HG03039 (cell line): ENCODE measurements at regions not wholly inside any gene's neighbourhood (a gene's known extent, or its start where the extent isn't known, plus 50 kb on each side); places are given as distances from the start of the nearest gene placed in this dataset.
"Not testable (repeated sequence)": the region's sequence is repeated elsewhere in the genome, so short reads cannot be mapped to it uniquely, and the experiment has no call there.

Experiments used
- ATAC-seq: cut with Tn5 transposase; IDR thresholded peaks from one replicate; pipeline ENCODE4 v1.9.1; 2021; ENCODE audit warnings: mild to moderate bottlenecking, moderate library complexity; ENCODE audit not compliant: unreplicated experiment

DNA sequence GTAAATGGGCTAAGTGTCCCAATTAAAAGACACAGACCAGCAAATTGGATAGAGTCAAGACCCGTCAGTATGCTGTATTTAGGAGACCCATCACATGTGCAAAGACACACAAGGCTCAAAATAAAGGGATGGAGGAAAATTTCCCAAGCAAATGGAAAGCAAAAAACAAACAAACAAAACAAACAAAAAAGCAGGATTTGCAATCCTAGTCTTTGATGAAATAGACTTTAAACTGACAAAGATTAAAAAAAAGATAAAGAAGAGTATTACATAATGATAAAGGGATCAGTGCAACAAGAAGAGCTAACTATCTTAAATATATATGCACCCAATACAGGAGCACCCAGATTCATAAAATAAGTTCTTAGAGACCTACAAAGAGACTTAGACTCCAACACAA is 429.6 kb downstream of the MAT2B start:
- not testable (repeated sequence) for ATAC-seq

DNA sequence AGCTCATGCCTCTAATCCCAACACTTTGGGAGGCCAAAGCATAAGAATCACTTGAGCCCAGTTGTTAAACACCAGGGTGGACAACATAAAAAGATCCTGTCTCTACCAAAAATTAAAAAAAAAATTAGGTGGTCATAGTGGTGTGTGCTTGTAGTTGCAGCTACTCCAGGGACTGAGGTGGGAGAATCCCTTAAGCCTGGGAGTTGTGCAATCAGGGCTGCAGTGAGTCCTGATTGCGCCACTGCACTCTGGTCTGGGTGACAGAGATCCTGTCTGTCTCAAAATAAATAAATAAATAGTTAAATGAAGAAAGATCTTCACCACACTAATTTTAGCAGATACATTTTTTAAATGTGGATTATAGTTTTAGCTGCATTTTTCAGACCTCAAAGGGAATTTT is 433.2 kb downstream of the MAT2B start:
- no peak for ATAC-seq

- ATAC-seq, result no peak
Measured at GRCh38 chr5:163941079-163941478, 435.7 kb downstream of the MAT2B start.

DNA sequence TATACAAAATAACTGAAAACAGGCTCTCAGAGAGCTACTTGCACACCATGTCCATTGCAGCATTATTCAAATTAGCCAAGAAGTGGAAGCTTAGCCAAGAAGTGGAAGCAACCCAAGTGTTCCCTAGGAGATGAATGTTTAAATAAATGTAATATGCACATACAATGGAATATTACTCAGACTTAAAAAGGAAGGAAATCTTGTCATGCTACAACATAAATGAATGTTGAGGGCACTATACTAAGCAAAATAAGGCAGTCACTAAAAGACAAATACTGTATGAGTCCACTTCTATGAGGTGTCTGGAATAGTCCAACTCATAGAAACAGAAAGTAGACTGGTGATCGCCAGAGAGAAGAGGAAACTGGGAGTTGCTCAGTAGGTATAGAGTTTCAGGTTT is 438.1 kb downstream of the MAT2B start:
- no peak for ATAC-seq

DNA sequence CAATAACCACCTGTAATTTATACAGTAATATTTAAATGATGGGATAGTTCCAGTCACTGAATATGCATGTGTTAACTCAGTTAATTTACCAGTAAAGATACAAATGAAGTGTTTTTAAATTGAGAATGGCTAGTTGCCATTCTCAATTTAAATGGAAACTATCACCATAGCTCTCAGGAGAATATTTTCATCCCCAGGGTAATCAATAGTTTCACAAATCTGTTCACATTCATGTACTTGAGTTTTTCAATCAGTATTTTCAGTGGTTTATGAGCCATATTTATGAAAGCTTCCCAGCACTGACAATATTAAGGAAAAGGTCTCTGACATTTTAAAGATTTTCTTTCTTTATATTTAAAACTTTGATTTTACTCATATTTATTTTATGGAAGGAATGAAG is 439.3 kb downstream of the MAT2B start:
- no peak for ATAC-seq

- ATAC-seq, result no peak
Measured at GRCh38 chr5:163947848-163948666, 442.6 kb downstream of the MAT2B start.

GRCh38 chr5:163950248-163950647 is 444.8 kb downstream of the MAT2B start:
- no peak for ATAC-seq

- no peak for ATAC-seq
Measured at GRCh38 chr5:163951069-163951468, 445.6 kb downstream of the MAT2B start.

DNA sequence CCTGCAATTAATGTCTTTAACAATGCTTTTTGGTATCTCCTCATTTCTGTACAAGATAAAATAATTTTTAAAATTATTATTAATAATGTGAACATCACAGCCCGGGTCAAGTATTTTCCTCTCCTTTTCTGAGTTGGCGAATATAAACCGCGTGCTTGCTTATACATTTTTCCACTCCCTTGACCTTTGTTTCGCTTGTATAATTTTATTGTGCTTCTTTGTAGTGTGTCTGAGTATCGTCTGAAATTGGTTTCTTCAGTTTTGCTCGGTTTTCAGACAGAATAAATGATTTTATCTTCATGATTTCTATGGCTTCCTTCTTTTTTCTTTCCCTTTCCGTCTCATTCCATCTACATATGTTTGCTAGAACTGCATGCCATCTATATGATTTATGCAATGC is 448.5 kb downstream of the MAT2B start:
- ATAC-seq, result no peak

DNA sequence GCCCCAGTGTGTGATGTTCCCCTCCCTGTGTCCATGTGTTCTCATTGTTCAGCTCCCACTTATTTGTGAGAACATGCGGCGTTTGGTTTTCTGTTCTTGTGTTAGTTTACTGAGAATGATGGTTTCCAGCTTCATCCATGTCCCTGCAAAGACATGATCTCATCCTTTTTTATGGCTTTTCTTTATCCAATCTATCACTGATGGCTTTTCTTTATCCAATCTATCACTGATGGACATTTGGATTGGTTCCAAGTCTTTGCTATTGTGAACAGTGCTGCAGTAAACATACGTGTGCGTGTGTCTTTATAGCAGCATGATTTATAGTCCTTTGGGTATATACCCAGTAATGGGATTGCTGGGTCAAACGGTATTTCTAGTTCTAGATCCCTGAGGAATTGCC is 455.8 kb downstream of the MAT2B start:
- ATAC-seq, result not testable (repeated sequence)

DNA sequence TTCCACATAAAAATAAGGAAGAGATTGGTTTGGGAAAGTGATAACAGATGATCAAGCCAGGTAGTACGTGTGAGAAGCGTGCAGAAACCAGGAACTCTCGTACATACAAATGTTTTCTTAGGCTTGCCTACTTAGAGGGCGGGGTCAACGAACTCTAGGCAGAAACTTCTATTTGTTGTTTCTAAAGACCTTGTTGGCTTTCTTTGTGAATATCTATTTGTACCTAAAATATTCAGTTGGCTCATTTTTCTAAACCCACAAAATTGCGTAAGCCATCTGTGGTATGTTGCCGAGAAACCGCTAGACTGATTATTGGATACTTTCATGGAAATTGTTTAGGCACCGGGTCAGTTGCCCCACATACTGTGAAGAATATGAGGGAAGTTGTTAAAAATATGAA is 458.5 kb downstream of the MAT2B start:
- no peak for ATAC-seq

DNA sequence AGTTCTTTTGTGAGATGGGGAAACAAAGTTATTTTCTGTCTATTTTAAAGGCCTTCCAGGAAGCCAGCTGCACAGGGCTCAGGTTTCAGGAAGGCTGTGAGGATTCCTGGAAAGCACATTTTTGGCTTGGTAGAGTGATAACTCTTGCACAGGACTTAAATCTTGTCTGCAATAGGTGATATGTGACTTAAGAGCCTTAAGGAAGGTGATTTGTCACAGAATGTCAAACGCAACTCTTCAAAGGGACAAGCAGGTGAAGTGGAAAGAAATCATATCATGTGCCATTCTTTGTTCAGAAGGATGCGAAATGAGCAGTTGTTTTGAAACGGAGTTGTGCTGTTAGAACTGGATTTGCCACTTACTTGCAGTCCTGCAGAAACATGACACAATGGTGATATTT is 459.3 kb downstream of the MAT2B start:
- no peak for ATAC-seq

GRCh38 chr5:163967268-163967667 is 461.8 kb downstream of the MAT2B start:
- ATAC-seq, result no peak

DNA sequence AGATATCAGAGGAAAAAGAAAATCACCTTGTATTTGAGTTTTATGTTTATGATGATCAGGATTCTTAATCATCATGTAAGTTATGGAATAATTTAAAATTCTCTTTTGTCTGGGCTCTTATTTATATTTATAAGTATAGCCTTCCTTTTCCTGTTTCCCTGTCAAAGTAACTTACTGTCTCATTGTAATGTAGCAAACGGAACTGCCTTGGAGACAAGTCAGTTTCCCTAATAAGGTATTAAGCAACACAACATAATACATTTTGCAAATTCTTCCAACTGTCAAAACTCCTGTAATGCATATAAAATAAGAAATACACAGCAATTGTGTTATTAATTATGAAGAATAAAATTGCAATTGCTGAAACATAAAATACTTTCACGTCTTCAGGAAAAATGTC is 463.2 kb downstream of the MAT2B start:
- ATAC-seq, result no peak

GRCh38 chr5:163976696-163977095 is 471.3 kb downstream of the MAT2B start:
- ATAC-seq, result no peak

DNA sequence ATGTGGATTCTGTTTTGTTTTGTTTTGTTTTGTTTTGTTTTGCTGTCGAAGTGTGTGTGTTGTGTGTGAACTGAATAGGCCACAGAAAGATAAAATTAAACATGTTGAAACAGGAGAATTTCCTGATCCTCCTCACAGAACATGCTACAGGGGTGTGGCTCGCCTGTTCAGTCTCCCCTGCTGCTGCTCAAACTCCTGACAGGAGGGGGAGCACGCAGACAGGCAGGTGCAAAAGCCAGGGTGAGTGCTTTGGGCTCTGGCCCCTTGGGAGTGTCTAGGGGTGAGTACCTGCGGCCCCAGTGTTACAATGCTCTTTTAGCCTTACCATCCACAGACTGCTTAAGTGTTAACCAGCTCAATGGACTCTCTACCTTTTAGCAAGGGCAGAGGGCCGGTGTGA is 473.5 kb downstream of the MAT2B start:
- ATAC-seq, result no peak

GRCh38 chr5:163988566-163988965 is 483.1 kb downstream of the MAT2B start:
- no peak for ATAC-seq

- no peak for ATAC-seq
Measured at GRCh38 chr5:163993126-163993525, 487.7 kb downstream of the MAT2B start.

DNA sequence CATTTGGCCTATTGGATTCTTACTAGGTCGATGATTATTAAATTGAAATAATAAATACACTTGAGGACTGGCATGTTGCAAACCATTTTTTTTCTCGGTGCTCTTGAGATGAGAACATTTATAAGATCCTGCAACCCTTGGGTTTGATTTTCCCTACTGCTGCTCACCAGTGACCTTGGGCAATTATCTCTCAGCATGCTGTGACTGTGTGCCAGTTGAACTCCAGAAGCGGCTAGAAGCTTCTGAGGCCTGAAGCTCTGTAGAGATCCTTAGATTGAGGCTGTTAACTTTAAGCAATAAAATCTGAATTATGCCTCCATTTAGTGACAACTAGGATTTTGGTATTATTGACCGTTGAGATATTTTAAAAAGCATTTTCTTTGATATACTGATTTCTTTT is 489.8 kb downstream of the MAT2B start:
- no peak for ATAC-seq

DNA sequence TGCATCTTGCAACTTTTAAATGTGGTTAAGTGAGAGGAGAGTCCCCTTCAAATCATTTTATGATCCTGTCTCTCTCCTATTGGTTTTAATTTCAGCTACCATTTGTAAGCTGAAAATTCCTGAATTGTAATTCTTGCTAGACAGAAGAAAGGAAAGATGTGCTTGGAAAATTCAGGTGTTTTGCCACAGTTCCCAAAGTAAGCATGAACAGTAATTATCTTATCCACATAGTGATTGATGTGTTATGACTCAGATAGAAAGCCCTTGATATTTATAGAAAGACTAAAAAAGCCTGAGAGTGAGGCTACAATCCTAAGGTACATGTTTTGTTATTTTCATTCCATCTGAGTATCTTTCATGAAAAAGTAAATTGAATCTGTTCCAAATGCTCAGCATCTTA is 492.5 kb downstream of the MAT2B start:
- no peak for ATAC-seq

DNA sequence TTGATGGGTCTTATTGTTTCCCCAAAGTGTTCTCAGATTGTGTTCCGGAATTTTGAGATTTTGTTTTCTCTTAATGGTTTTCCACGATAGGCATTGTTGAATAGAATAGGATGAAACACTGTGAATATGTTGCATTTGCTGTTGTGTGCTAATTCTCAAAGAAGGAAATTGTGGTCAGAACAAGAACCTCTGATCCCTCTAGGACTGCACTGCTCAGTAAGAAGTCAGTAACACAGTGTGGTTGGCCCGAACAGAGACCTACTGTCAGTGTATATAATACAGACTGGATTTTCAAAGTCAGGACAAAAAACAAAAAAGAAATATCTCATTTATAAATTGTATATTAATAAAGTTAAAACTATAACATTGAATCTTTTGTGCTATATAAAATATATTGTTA is 494.8 kb downstream of the MAT2B start:
- ATAC-seq, result no peak

GRCh38 chr5:164000819-164001218 is 495.4 kb downstream of the MAT2B start:
- no peak for ATAC-seq

DNA sequence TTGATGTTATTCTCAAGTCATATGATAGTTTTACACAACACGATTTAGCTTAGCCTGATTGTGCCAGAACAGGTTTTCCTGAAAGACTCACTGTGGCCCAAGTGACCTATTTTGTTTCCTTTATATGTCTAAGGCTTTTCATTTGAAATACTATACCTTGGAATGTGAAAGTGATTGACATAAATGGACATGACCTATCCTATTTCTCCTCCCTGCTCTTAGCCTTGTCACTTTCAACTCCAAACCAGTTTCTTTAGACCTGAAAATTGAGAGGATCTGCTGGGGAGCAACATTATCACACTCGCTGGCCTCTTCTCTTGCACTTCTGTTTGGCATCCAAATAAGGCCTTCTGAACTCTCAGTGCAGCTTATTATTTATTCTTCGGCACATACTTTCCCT is 496.8 kb downstream of the MAT2B start:
- ATAC-seq, result no peak
